Ishikawa (cell line): ENCODE measurements at regions not wholly inside any gene's neighbourhood (a gene's known extent, or its start where the extent isn't known, plus 50 kb on each side); places are given as distances from the start of the nearest gene placed in this dataset.

ENCODE experiments used
- EP300 ChIP-seq: IDR thresholded peaks from 2 replicates; pipeline ENCODE4 v1.6.1; 2012; ENCODE audit warnings: borderline replicate concordance
- FOXM1 ChIP-seq: IDR thresholded peaks from 2 replicates; pipeline ENCODE4 v1.6.1; 2012; ENCODE audit warnings: low read depth, borderline replicate concordance
- TEAD4 ChIP-seq: IDR thresholded peaks from 2 replicates; pipeline ENCODE4 v1.6.1; 2012
- USF1 ChIP-seq: IDR thresholded peaks from 2 replicates; pipeline ENCODE4 v1.6.1; 2012
- ZBTB7A ChIP-seq: IDR thresholded peaks from 2 replicates; pipeline ENCODE4 v1.6.1; 2012; ENCODE audit warnings: low read depth
- TF ChIP-seq, protein P1 (sequence below): IDR thresholded peaks from 2 replicates; pipeline ENCODE4 v1.6.1; 2012; ENCODE audit warnings: low read depth, mild to moderate bottlenecking

DNA sequence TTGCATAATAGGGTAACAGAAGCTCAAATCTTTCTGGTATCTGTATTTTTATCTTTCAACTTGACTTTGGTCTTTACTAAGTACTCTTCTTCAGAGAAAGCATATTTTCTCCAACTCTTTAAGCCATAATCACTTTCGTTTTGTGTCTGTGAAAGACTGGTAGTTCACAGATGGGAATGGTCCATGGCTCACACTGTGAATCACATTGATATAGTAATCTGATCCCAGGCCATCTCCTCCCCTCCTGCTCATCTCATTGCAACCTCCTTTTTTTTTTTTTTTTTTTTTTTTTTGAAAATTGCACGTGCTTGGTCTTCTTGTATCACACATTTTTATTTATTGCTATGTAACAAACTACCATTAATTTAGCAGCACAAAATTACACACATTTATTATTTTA is 694.5 kb upstream of the SLIT2 start:
- TF ChIP-seq EP300 = no peak
- no peak for TF ChIP-seq TEAD4
- TF ChIP-seq, protein P1, sequence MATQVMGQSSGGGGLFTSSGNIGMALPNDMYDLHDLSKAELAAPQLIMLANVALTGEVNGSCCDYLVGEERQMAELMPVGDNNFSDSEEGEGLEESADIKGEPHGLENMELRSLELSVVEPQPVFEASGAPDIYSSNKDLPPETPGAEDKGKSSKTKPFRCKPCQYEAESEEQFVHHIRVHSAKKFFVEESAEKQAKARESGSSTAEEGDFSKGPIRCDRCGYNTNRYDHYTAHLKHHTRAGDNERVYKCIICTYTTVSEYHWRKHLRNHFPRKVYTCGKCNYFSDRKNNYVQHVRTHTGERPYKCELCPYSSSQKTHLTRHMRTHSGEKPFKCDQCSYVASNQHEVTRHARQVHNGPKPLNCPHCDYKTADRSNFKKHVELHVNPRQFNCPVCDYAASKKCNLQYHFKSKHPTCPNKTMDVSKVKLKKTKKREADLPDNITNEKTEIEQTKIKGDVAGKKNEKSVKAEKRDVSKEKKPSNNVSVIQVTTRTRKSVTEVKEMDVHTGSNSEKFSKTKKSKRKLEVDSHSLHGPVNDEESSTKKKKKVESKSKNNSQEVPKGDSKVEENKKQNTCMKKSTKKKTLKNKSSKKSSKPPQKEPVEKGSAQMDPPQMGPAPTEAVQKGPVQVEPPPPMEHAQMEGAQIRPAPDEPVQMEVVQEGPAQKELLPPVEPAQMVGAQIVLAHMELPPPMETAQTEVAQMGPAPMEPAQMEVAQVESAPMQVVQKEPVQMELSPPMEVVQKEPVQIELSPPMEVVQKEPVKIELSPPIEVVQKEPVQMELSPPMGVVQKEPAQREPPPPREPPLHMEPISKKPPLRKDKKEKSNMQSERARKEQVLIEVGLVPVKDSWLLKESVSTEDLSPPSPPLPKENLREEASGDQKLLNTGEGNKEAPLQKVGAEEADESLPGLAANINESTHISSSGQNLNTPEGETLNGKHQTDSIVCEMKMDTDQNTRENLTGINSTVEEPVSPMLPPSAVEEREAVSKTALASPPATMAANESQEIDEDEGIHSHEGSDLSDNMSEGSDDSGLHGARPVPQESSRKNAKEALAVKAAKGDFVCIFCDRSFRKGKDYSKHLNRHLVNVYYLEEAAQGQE = no peak
- no peak for TF ChIP-seq USF1
- TF ChIP-seq ZBTB7A = no peak
- TF ChIP-seq FOXM1 = no peak
